ENCODE measurements at regions not wholly inside any gene's neighbourhood (a gene's known extent, or its start where the extent isn't known, plus 50 kb on each side); places are given as distances from the start of the nearest gene placed in this dataset.

- no peak for TF ChIP-seq CTCF (IDR thresholded peaks at IDR 0.05 in 4 of 5, conservative IDR thresholded peaks at IDR 0.05 in 1 of 5)
- TF ChIP-seq POLR2A (IDR thresholded peaks at IDR 0.05) = no peak
These were observed 126.3 kb downstream of the ADAMTS15 start for GRCh38 chr11:130574740-130575139.

All from gastrocnemius medialis (tissue), 4 donors.